ENCODE measurements at regions not wholly inside any gene's neighbourhood (a gene's known extent, or its start where the extent isn't known, plus 50 kb on each side); places are given as distances from the start of the nearest gene placed in this dataset.
"Not testable (repeated sequence)": the region's sequence is repeated elsewhere in the genome, so short reads cannot be mapped to it uniquely, and the experiment has no call there.

GRCh38 chr10:36738738-36739431 lies 386.5 kb upstream of the ANKRD30A start:
- Mint-ChIP-seq H3K27ac (ENCODE audit: low read depth) (no peak overlapping the region), H3K27me3 (no peaks in the 10 kb centered on the region), H3K9me3 (peaks cover 7% of the 10 kb centered on the region), H3K4me3 (no peak overlapping the region), H3K4me1 (no peaks in the 10 kb centered on the region), H3K36me3 (ENCODE audit: insufficient read depth) (no peaks in the 10 kb centered on the region)
- no peak for DNase-seq (ENCODE audit: low spot score in 2 of 2)
- no peak for ATAC-seq (replicated peaks; ENCODE audit: extremely low read depth, poor library complexity, severe bottlenecking)

- H3K9me3 Mint-ChIP-seq: peaks cover 9% of the 10 kb centered on the region
- ATAC-seq (replicated peaks; ENCODE audit: extremely low read depth, poor library complexity, severe bottlenecking): no peak
- no peak overlapping the region for H3K27ac Mint-ChIP-seq (ENCODE audit: low read depth)
Measured at GRCh38 chr10:36736311-36736710, 389.1 kb upstream of the ANKRD30A start.

GRCh38 chr10:36734590-36734989 lies 390.8 kb upstream of the ANKRD30A start:
- ATAC-seq (replicated peaks; ENCODE audit: extremely low read depth, poor library complexity, severe bottlenecking); H3K4me1 Mint-ChIP-seq; DNase-seq (ENCODE audit: low spot score in 2 of 2); H3K4me3 Mint-ChIP-seq; H3K36me3 Mint-ChIP-seq (ENCODE audit: insufficient read depth); H3K27ac Mint-ChIP-seq (ENCODE audit: low read depth); H3K9me3 Mint-ChIP-seq; H3K27me3 Mint-ChIP-seq: not testable (repeated sequence)

More at GRCh38 chr10:36736311-36736710, 389.1 kb upstream of the ANKRD30A start:
- no peak for DNase-seq (ENCODE audit: low spot score in 2 of 2)
- Mint-ChIP-seq H3K36me3 (ENCODE audit: insufficient read depth) (no peaks in the 10 kb centered on the region), H3K4me3 (no peak overlapping the region), H3K4me1 (no peaks in the 10 kb centered on the region), H3K27me3 (no peaks in the 10 kb centered on the region)

- no peak for ATAC-seq (replicated peaks; ENCODE audit: extremely low read depth, poor library complexity, severe bottlenecking)
- no peak overlapping the region for H3K4me3 Mint-ChIP-seq
- peaks cover 6% of the 10 kb centered on the region for H3K9me3 Mint-ChIP-seq
- no peak overlapping the region for H3K27ac Mint-ChIP-seq (ENCODE audit: low read depth)
- H3K27me3 Mint-ChIP-seq: no peaks in the 10 kb centered on the region
- no peak for DNase-seq (ENCODE audit: low spot score in 2 of 2)
- no peaks in the 10 kb centered on the region for H3K36me3 Mint-ChIP-seq (ENCODE audit: insufficient read depth)
- no peaks in the 10 kb centered on the region for H3K4me1 Mint-ChIP-seq
Measured at GRCh38 chr10:36730316-36730715, 395.1 kb upstream of the ANKRD30A start.

- H3K9me3 Mint-ChIP-seq: peaks cover 6% of the 10 kb centered on the region
- DNase-seq (ENCODE audit: low spot score in 2 of 2): no peak
- no peaks in the 10 kb centered on the region for H3K36me3 Mint-ChIP-seq (ENCODE audit: insufficient read depth)
- no peak for ATAC-seq (replicated peaks; ENCODE audit: extremely low read depth, poor library complexity, severe bottlenecking)
- H3K4me1 Mint-ChIP-seq: no peaks in the 10 kb centered on the region
- H3K4me3 Mint-ChIP-seq: no peak overlapping the region
- no peaks in the 10 kb centered on the region for H3K27me3 Mint-ChIP-seq
- H3K27ac Mint-ChIP-seq (ENCODE audit: low read depth): no peak overlapping the region
Measured at GRCh38 chr10:36728626-36729025, 396.8 kb upstream of the ANKRD30A start.

- Mint-ChIP-seq H3K9me3 (peaks cover 6% of the 10 kb centered on the region), H3K27ac (ENCODE audit: low read depth) (no peak overlapping the region), H3K36me3 (ENCODE audit: insufficient read depth) (no peaks in the 10 kb centered on the region), H3K4me1 (no peaks in the 10 kb centered on the region), H3K4me3 (no peak overlapping the region), H3K27me3 (no peaks in the 10 kb centered on the region)
- no peak for DNase-seq (ENCODE audit: low spot score in 2 of 2)
- no peak for ATAC-seq (replicated peaks; ENCODE audit: extremely low read depth, poor library complexity, severe bottlenecking)
Measured at GRCh38 chr10:36725581-36726520, 399.5 kb upstream of the ANKRD30A start.

- peaks cover 16% of the 10 kb centered on the region for H3K9me3 Mint-ChIP-seq
- no peaks in the 10 kb centered on the region for H3K36me3 Mint-ChIP-seq (ENCODE audit: insufficient read depth)
- ATAC-seq (replicated peaks; ENCODE audit: extremely low read depth, poor library complexity, severe bottlenecking) (no peak), DNase-seq (ENCODE audit: low spot score in 2 of 2) (no peak)
- H3K4me3 Mint-ChIP-seq: no peak overlapping the region
- H3K27me3 Mint-ChIP-seq: no peaks in the 10 kb centered on the region
- H3K27ac Mint-ChIP-seq (ENCODE audit: low read depth): no peak overlapping the region
- H3K4me1 Mint-ChIP-seq: no peaks in the 10 kb centered on the region
Measured at GRCh38 chr10:36722777-36723176, 402.6 kb upstream of the ANKRD30A start.

GRCh38 chr10:36721871-36722270 lies 403.5 kb upstream of the ANKRD30A start:
- H3K27me3 Mint-ChIP-seq: no peaks in the 10 kb centered on the region
- no peak overlapping the region for H3K27ac Mint-ChIP-seq (ENCODE audit: low read depth)
- H3K4me3 Mint-ChIP-seq: no peak overlapping the region
- no peaks in the 10 kb centered on the region for H3K36me3 Mint-ChIP-seq (ENCODE audit: insufficient read depth)
- H3K4me1 Mint-ChIP-seq: no peaks in the 10 kb centered on the region
- H3K9me3 Mint-ChIP-seq: peaks cover 22% of the 10 kb centered on the region
- ATAC-seq (replicated peaks; ENCODE audit: extremely low read depth, poor library complexity, severe bottlenecking): no peak
- DNase-seq (ENCODE audit: low spot score in 2 of 2): no peak

GRCh38 chr10:36720895-36721294 lies 404.5 kb upstream of the ANKRD30A start:
- no peak overlapping the region for H3K4me3 Mint-ChIP-seq
- peaks cover 32% of the 10 kb centered on the region for H3K9me3 Mint-ChIP-seq
- no peak for DNase-seq (ENCODE audit: low spot score in 2 of 2)
- no peaks in the 10 kb centered on the region for H3K36me3 Mint-ChIP-seq (ENCODE audit: insufficient read depth)
- no peak overlapping the region for H3K27ac Mint-ChIP-seq (ENCODE audit: low read depth)
- ATAC-seq (replicated peaks; ENCODE audit: extremely low read depth, poor library complexity, severe bottlenecking): no peak
- no peaks in the 10 kb centered on the region for H3K27me3 Mint-ChIP-seq
- H3K4me1 Mint-ChIP-seq: no peaks in the 10 kb centered on the region

- ATAC-seq (replicated peaks; ENCODE audit: extremely low read depth, poor library complexity, severe bottlenecking) (no peak), DNase-seq (ENCODE audit: low spot score in 2 of 2) (no peak)
- no peak overlapping the region for H3K27ac Mint-ChIP-seq (ENCODE audit: low read depth)
- no peaks in the 10 kb centered on the region for H3K27me3 Mint-ChIP-seq
- peaks cover 34% of the 10 kb centered on the region for H3K9me3 Mint-ChIP-seq
- no peaks in the 10 kb centered on the region for H3K36me3 Mint-ChIP-seq (ENCODE audit: insufficient read depth)
- H3K4me1 Mint-ChIP-seq: no peaks in the 10 kb centered on the region
- H3K4me3 Mint-ChIP-seq: no peak overlapping the region
Measured at GRCh38 chr10:36717118-36717517, 408.3 kb upstream of the ANKRD30A start.

- DNase-seq (ENCODE audit: low spot score in 2 of 2) (no peak), ATAC-seq (replicated peaks; ENCODE audit: extremely low read depth, poor library complexity, severe bottlenecking) (no peak)
- Mint-ChIP-seq H3K36me3 (ENCODE audit: insufficient read depth) (no peaks in the 10 kb centered on the region), H3K9me3 (peaks cover 33% of the 10 kb centered on the region), H3K4me1 (no peaks in the 10 kb centered on the region), H3K27ac (ENCODE audit: low read depth) (no peak overlapping the region), H3K4me3 (no peak overlapping the region), H3K27me3 (no peaks in the 10 kb centered on the region)
Measured at GRCh38 chr10:36716291-36716690, 409.1 kb upstream of the ANKRD30A start.

GRCh38 chr10:36712695-36713094 lies 412.7 kb upstream of the ANKRD30A start:
- H3K4me1 Mint-ChIP-seq: no peaks in the 10 kb centered on the region
- DNase-seq (ENCODE audit: low spot score in 2 of 2): no peak
- no peak overlapping the region for H3K4me3 Mint-ChIP-seq
- no peaks in the 10 kb centered on the region for H3K36me3 Mint-ChIP-seq (ENCODE audit: insufficient read depth)
- no peaks in the 10 kb centered on the region for H3K27me3 Mint-ChIP-seq
- no peak for ATAC-seq (replicated peaks; ENCODE audit: extremely low read depth, poor library complexity, severe bottlenecking)
- no peak overlapping the region for H3K27ac Mint-ChIP-seq (ENCODE audit: low read depth)
- peaks cover 21% of the 10 kb centered on the region for H3K9me3 Mint-ChIP-seq

GRCh38 chr10:36711361-36711760 lies 414.0 kb upstream of the ANKRD30A start:
- ATAC-seq (replicated peaks; ENCODE audit: extremely low read depth, poor library complexity, severe bottlenecking) (no peak), DNase-seq (ENCODE audit: low spot score in 2 of 2) (no peak)
- H3K4me3 Mint-ChIP-seq: no peak overlapping the region
- peaks cover 11% of the 10 kb centered on the region for H3K9me3 Mint-ChIP-seq
- H3K36me3 Mint-ChIP-seq (ENCODE audit: insufficient read depth): no peaks in the 10 kb centered on the region
- H3K4me1 Mint-ChIP-seq: no peaks in the 10 kb centered on the region
- no peaks in the 10 kb centered on the region for H3K27me3 Mint-ChIP-seq
- no peak overlapping the region for H3K27ac Mint-ChIP-seq (ENCODE audit: low read depth)
